H1 (cell line): ENCODE measurements at regions not wholly inside any gene's neighbourhood (a gene's known extent, or its start where the extent isn't known, plus 50 kb on each side); places are given as distances from the start of the nearest gene placed in this dataset.

ENCODE experiments used
- CHD7 ChIP-seq: fragments of 300-600 bp; sonication (generic); IDR thresholded peaks from 2 replicates; pipeline ENCODE4 v1.7.1; 2012; ENCODE audit warnings: low read length, moderate library complexity, mild to moderate bottlenecking, inconsistent platforms; ENCODE audit not compliant: insufficient replicate concordance
- TBP ChIP-seq: IDR thresholded peaks from 2 replicates; pipeline ENCODE4 v1.6.1; 2011; ENCODE audit warnings: low read depth, low read length, improper control_type of control experiment

GRCh38 chr4:176013476-176014247 lies 52.0 kb upstream of the WDR17 start (continued):
- TF ChIP-seq CHD7 = no peak
- TF ChIP-seq TBP = no peak
